Chondrocyte (in vitro differentiated cells): ENCODE measurements at regions not wholly inside any gene's neighbourhood (a gene's known extent, or its start where the extent isn't known, plus 50 kb on each side); places are given as distances from the start of the nearest gene placed in this dataset.

Experiments used
- DNase-seq: peaks from one replicate; pipeline ENCODE4 v3.0.0; 2021; ENCODE audit warnings: mixed read lengths, low spot score
- H3K27ac Mint-ChIP-seq: one replicate; pipeline ENCODE4 v1.8.0; 2021; ENCODE audit warnings: mild to moderate bottlenecking, moderate library complexity, mixed read lengths; ENCODE audit not compliant: unreplicated experiment
- H3K27me3 Mint-ChIP-seq: 2 replicates; pipeline ENCODE4 v1.8.0; 2021; ENCODE audit warnings: low read depth, mixed read lengths
- H3K36me3 Mint-ChIP-seq: 2 replicates; pipeline ENCODE4 v1.8.0; 2021; ENCODE audit warnings: low read depth, mixed read lengths
- H3K4me1 Mint-ChIP-seq: 2 replicates; pipeline ENCODE4 v1.8.0; 2021; ENCODE audit warnings: low read depth, mild to moderate bottlenecking, mixed read lengths
- H3K4me3 Mint-ChIP-seq: one replicate; pipeline ENCODE4 v1.8.0; 2021; ENCODE audit warnings: mild to moderate bottlenecking, moderate library complexity, mixed read lengths; ENCODE audit not compliant: unreplicated experiment
- H3K9me3 Mint-ChIP-seq: 2 replicates; pipeline ENCODE4 v1.8.0; 2021; ENCODE audit warnings: low read depth, mixed read lengths
- CTCF ChIP-seq: fragments of 200-600 bp; sonication (generic); IDR thresholded peaks from 2 replicates; pipeline ENCODE4 v1.5.0; 2021; ENCODE audit warnings: antibody characterized with exemption, mild to moderate bottlenecking, moderate library complexity

- Mint-ChIP-seq H3K36me3 (peaks cover under 1% of the 10 kb centered on the region), H3K4me1 (peaks cover 8% of the 10 kb centered on the region), H3K9me3 (no peaks in the 10 kb centered on the region), H3K27ac (no peak overlapping the region), H3K27me3 (peaks cover 8% of the 10 kb centered on the region), H3K4me3 (no peak overlapping the region)
- no peak for DNase-seq
- TF ChIP-seq CTCF = no peak
Measured at GRCh38 chr4:100657187-100657586, 139.4 kb upstream of the EMCN start.

- H3K36me3 Mint-ChIP-seq = no peaks in the 10 kb centered on the region
- H3K9me3 Mint-ChIP-seq = no peaks in the 10 kb centered on the region
- no peak for TF ChIP-seq CTCF
Measured at GRCh38 chr4:100651499-100652175, 133.8 kb upstream of the EMCN start.

GRCh38 chr4:100649417-100649816 is 131.6 kb upstream of the EMCN start:
- no peak overlapping the region for H3K27ac Mint-ChIP-seq
- TF ChIP-seq CTCF = no peak
- no peaks in the 10 kb centered on the region for H3K9me3 Mint-ChIP-seq
- no peak overlapping the region for H3K4me3 Mint-ChIP-seq
- H3K36me3 Mint-ChIP-seq = no peaks in the 10 kb centered on the region
- DNase-seq = no peak
- H3K4me1 Mint-ChIP-seq = no peaks in the 10 kb centered on the region
- H3K27me3 Mint-ChIP-seq = peaks cover 3% of the 10 kb centered on the region

More at GRCh38 chr4:100651499-100652175, 133.8 kb upstream of the EMCN start:
- peaks cover 3% of the 10 kb centered on the region for H3K27me3 Mint-ChIP-seq
- H3K4me3 Mint-ChIP-seq = no peak overlapping the region
- H3K27ac Mint-ChIP-seq = no peak overlapping the region
- no peak for DNase-seq
- no peaks in the 10 kb centered on the region for H3K4me1 Mint-ChIP-seq

- no peaks in the 10 kb centered on the region for H3K4me1 Mint-ChIP-seq
- no peaks in the 10 kb centered on the region for H3K9me3 Mint-ChIP-seq
- no peak for DNase-seq
- no peak overlapping the region for H3K27ac Mint-ChIP-seq
- H3K36me3 Mint-ChIP-seq = no peaks in the 10 kb centered on the region
- no peak for TF ChIP-seq CTCF
- H3K4me3 Mint-ChIP-seq = no peak overlapping the region
- peaks cover 5% of the 10 kb centered on the region for H3K27me3 Mint-ChIP-seq
Measured at GRCh38 chr4:100644150-100644549, 126.3 kb upstream of the EMCN start.

GRCh38 chr4:100641336-100641735 is 123.5 kb upstream of the EMCN start:
- H3K36me3 Mint-ChIP-seq = no peaks in the 10 kb centered on the region
- no peak overlapping the region for H3K27ac Mint-ChIP-seq
- H3K27me3 Mint-ChIP-seq = peaks cover 7% of the 10 kb centered on the region
- TF ChIP-seq CTCF = no peak
- peaks cover 16% of the 10 kb centered on the region for H3K9me3 Mint-ChIP-seq
- no peak for DNase-seq
- no peaks in the 10 kb centered on the region for H3K4me1 Mint-ChIP-seq
- H3K4me3 Mint-ChIP-seq = no peak overlapping the region
